Adrenal gland (tissue), 5 donors: ENCODE measurements at regions not wholly inside any gene's neighbourhood (a gene's known extent, or its start where the extent isn't known, plus 50 kb on each side); places are given as distances from the start of the nearest gene placed in this dataset.

Source experiments
- POLR2A ChIP-seq, 2 donors: fragments of 450-650 bp; IDR thresholded peaks; one replicate each; pipeline ENCODE4 v1.6.1; 2017; ENCODE audit warnings: antibody characterized with exemption in 2 of 2, mild to moderate bottlenecking in 2 of 2, moderate library complexity in 1 of 2
- TF ChIP-seq, protein P1 (sequence below), 6 experiments: fragments of 450-650 bp in 4 of 6; fragments of 200-600 bp in 2 of 6; sonication (generic) in 1 of 6; IDR thresholded peaks; 1 replicate in 5 of 6; 2 replicates in 1 of 6; pipeline versions ENCODE4 v1.5.1 to v1.8.0; 2016 to 2021; ENCODE audit warnings: antibody characterized with exemption in 6 of 6, mild to moderate bottlenecking in 2 of 6, moderate library complexity in 1 of 6
- donor health status: DM: no; HTN: no; CAD: no.

DNA sequence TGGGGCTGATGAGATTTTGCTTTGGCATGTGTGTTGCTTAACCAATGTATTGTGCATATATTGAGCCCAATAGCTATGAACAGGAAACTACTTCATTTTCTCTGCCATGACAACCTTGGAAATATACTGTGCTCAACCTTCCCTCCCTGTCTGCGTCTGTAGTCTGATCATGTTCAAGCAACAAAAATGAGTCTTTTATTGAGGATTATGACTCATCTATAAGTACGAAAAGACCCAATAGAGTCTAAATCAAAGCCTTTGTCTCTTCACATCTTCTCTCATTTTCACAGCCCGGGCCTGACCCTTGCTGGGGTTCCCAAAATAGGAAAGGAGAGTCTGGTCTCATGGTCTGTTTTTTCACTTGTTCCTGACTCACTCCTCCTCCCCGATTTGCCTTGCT, 158.2 kb downstream of the CAND1 start:
- TF ChIP-seq POLR2A (IDR thresholded peaks at IDR 0.05), result no peak
- TF ChIP-seq, protein P1, sequence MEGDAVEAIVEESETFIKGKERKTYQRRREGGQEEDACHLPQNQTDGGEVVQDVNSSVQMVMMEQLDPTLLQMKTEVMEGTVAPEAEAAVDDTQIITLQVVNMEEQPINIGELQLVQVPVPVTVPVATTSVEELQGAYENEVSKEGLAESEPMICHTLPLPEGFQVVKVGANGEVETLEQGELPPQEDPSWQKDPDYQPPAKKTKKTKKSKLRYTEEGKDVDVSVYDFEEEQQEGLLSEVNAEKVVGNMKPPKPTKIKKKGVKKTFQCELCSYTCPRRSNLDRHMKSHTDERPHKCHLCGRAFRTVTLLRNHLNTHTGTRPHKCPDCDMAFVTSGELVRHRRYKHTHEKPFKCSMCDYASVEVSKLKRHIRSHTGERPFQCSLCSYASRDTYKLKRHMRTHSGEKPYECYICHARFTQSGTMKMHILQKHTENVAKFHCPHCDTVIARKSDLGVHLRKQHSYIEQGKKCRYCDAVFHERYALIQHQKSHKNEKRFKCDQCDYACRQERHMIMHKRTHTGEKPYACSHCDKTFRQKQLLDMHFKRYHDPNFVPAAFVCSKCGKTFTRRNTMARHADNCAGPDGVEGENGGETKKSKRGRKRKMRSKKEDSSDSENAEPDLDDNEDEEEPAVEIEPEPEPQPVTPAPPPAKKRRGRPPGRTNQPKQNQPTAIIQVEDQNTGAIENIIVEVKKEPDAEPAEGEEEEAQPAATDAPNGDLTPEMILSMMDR (IDR thresholded peaks at IDR 0.05), result no peak
